ENCODE measurements at regions not wholly inside any gene's neighbourhood (a gene's known extent, or its start where the extent isn't known, plus 50 kb on each side); places are given as distances from the start of the nearest gene placed in this dataset.
"Not testable (repeated sequence)": the region's sequence is repeated elsewhere in the genome, so short reads cannot be mapped to it uniquely, and the experiment has no call there.

- intact Hi-C loops (cut with DNase I, micrococcal nuclease): no loop called here
Measured at GRCh38 chr11:123344790-123345357, 85.2 kb upstream of the GRAMD1B start.

GRCh38 chr11:123344188-123344587 is 85.9 kb upstream of the GRAMD1B start:
- intact Hi-C loops (cut with DNase I, micrococcal nuclease): not testable (repeated sequence)

More at GRCh38 chr11:123344790-123345357, 85.2 kb upstream of the GRAMD1B start:
- no peak for ATAC-seq
- no peaks in the 10 kb centered on the region for H3K4me1 ChIP-seq (ENCODE audit: low read depth)
- no peak for DNase-seq
- no peak overlapping the region for H3K4me3 ChIP-seq
- no peaks in the 10 kb centered on the region for H3K9me3 ChIP-seq
- no peaks in the 10 kb centered on the region for H3K36me3 ChIP-seq (ENCODE audit: low read depth)
- TF ChIP-seq CTCF (IDR thresholded peaks at IDR 0.05): no peak

GRCh38 chr11:123338997-123339752 is 90.9 kb upstream of the GRAMD1B start:
- Histone ChIP-seq H3K4me1 (ENCODE audit: low read depth) (no peaks in the 10 kb centered on the region), H3K9me3 (no peaks in the 10 kb centered on the region), H3K4me3 (no peak overlapping the region), H3K36me3 (ENCODE audit: low read depth) (no peaks in the 10 kb centered on the region)
- no peak for TF ChIP-seq CTCF (IDR thresholded peaks at IDR 0.05)
- DNase-seq (no peak), ATAC-seq (no peak)
- intact Hi-C loops (cut with DNase I, micrococcal nuclease): no loop called here

More at GRCh38 chr11:123344188-123344587, 85.9 kb upstream of the GRAMD1B start:
- not testable (repeated sequence) for H3K36me3 ChIP-seq (ENCODE audit: low read depth); H3K4me3 ChIP-seq; H3K4me1 ChIP-seq (ENCODE audit: low read depth); H3K9me3 ChIP-seq; ATAC-seq; DNase-seq

- Histone ChIP-seq H3K36me3 (ENCODE audit: low read depth) (no peaks in the 10 kb centered on the region), H3K9me3 (no peaks in the 10 kb centered on the region), H3K4me3 (no peak overlapping the region), H3K4me1 (ENCODE audit: low read depth) (no peaks in the 10 kb centered on the region)
- DNase-seq (no peak), ATAC-seq (no peak)
- TF ChIP-seq CTCF (IDR thresholded peaks at IDR 0.05): no peak
- intact Hi-C loops (cut with DNase I, micrococcal nuclease): no loop called here
Measured at GRCh38 chr11:123338266-123338800, 91.7 kb upstream of the GRAMD1B start.

GRCh38 chr11:123334925-123335324 is 95.1 kb upstream of the GRAMD1B start:
- TF ChIP-seq CTCF (IDR thresholded peaks at IDR 0.05): no peak
- ATAC-seq: no peak

GRCh38 chr11:123332577-123332976 is 97.5 kb upstream of the GRAMD1B start:
- DNase-seq; H3K36me3 ChIP-seq (ENCODE audit: low read depth); ATAC-seq; H3K9me3 ChIP-seq; H3K4me1 ChIP-seq (ENCODE audit: low read depth); H3K4me3 ChIP-seq; intact Hi-C loops (cut with DNase I, micrococcal nuclease): not testable (repeated sequence)

More at GRCh38 chr11:123334925-123335324, 95.1 kb upstream of the GRAMD1B start:
- no peak for DNase-seq
- Histone ChIP-seq H3K4me3 (no peak overlapping the region), H3K36me3 (ENCODE audit: low read depth) (no peaks in the 10 kb centered on the region), H3K9me3 (no peaks in the 10 kb centered on the region), H3K4me1 (ENCODE audit: low read depth) (no peaks in the 10 kb centered on the region)
- intact Hi-C loops (cut with DNase I, micrococcal nuclease): no loop called here

Data from mucosa of descending colon (tissue), 3 donors.